HG02588 (cell line): ENCODE measurements at regions not wholly inside any gene's neighbourhood (a gene's known extent, or its start where the extent isn't known, plus 50 kb on each side); places are given as distances from the start of the nearest gene placed in this dataset.
"Not testable (repeated sequence)": the region's sequence is repeated elsewhere in the genome, so short reads cannot be mapped to it uniquely, and the experiment has no call there.

ENCODE experiments used
- ATAC-seq: cut with Tn5 transposase; IDR thresholded peaks from one replicate; pipeline ENCODE4 v1.9.1; 2021; ENCODE audit warnings: mild to moderate bottlenecking, moderate library complexity; ENCODE audit not compliant: unreplicated experiment

DNA sequence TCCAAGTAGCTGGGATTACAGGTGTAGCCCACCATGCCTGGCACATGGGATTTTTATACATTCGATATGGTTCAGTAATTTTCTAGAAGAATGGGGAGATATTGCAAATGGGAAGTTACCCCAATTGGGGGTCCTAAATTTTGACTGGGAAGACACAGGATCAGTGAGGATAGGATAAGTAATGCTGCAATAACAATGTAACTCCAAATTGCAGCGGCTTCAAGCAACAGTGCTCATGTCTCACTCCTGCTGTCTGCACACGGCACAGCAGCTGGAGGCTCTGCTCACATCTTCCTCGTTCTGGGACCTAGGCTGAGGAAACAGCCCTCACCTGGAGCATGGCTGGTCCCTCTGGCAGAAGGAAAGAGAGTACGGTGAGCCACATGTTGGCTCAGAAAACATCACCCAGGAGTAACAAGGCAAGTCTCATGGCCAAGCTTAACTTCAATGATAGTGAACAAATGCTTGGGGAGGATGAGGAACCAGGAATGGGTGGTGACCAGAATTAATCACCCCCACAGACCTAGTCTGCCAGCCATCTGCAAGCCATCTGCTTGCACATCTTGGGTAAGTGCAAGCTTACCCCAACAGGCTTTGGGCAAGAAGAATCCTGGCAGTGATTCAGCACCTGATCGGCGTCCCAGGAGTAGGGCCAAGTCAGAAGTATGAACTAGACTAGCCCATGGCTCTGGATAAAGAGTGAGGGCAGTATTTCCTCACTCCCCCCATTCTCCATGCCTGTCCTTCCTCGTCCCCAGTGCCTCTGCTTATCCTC, 229.2 kb downstream of the COPRS start:
- no peak for ATAC-seq

DNA sequence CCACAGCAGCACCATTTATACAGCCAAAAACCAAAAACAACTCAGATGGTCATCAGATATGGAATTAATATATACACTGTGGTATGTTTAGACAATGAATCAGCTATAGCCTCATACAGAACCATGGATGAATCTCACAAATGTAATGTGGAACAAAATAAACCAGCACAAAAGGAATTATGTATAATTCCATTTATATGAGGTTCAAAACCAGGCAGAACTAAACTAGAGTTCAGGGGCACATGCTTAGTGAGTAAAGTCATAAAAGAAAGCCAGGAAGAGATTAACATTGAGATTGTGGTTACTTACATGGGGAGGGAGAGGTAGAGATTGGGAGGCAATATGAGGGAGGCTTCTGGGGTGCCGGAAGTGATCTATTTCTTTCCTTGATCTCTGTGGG, 231.1 kb downstream of the COPRS start:
- ATAC-seq, result no peak

DNA sequence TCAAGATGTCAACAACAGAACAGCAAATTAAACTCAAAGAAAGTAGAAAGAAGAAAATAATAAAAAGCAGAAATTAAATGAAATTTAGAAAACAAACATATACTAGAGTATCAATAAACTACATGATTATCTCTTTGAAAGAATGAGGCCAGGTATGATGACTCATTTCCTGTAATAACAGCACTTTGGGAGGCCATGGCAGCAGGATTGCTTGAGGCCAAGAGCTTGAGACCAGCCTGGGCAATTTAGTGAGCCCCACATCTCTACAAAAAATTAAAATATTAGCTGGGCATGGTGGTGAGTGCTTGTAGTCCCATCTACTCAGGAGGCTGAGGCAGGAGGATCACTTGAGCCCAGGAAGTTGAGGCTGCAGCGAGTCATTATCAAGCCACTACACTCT, 232.5 kb downstream of the RAB11FIP4 start:
- no peak for ATAC-seq

DNA sequence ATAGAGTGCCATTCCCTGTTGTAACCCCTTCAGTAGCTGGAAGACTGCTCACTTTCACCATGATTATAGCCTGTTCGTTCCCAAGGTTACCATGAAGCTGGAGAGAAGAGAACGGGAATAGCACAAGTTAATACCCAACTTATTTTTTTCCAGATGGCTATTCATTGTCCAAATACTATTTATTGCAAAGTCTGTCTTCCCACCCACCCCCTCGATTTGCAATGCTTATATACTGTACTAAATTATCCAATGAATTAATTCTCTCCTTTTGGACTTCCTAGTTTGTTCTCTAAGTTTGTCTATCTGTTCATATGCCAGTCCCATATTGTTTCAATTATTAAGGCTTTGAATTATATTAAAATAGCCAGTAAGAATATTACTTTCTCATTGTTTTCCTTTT, 231.0 kb downstream of the RAB11FIP4 start:
- ATAC-seq, result no peak

DNA sequence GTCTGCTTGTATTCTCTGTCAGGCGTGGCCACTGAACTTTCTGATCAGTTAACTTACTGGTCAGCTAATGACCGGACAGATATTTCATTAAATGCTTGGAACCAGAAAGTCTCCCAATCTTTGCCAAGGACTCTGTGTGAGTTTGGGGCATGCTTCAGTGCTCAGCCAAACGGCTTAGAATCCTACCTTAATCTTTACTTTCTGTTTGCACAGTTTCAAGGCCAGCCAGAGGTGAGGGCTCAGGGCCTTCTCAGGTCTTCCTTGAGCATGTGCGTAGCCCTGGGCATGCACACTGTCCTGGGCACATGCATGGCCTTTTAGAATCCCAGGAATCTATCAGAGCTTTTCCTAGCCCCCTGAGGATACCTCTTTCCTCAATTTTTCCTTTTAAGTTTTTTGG, 230.1 kb downstream of the RAB11FIP4 start:
- ATAC-seq, result no peak

DNA sequence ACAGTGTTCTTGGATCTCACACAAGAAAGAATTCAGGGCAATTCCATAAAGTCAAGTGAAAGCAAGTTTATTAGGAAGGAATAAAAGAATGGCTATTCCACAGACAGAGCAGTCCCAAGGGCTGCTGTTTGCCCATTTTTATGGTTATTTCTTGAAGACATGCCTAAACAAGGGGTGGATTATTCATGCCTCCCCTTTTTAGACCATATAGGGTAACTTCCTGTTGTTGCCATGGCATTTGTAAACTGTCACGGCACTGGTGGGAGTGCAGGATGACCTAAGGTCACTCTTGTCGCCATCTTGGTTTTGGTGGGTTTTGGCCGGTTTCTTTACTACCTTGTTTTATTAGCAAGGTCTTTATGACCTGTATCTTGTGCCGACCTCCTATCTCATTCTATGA, 219.6 kb downstream of the RAB11FIP4 start:
- ATAC-seq, result not testable (repeated sequence)

DNA sequence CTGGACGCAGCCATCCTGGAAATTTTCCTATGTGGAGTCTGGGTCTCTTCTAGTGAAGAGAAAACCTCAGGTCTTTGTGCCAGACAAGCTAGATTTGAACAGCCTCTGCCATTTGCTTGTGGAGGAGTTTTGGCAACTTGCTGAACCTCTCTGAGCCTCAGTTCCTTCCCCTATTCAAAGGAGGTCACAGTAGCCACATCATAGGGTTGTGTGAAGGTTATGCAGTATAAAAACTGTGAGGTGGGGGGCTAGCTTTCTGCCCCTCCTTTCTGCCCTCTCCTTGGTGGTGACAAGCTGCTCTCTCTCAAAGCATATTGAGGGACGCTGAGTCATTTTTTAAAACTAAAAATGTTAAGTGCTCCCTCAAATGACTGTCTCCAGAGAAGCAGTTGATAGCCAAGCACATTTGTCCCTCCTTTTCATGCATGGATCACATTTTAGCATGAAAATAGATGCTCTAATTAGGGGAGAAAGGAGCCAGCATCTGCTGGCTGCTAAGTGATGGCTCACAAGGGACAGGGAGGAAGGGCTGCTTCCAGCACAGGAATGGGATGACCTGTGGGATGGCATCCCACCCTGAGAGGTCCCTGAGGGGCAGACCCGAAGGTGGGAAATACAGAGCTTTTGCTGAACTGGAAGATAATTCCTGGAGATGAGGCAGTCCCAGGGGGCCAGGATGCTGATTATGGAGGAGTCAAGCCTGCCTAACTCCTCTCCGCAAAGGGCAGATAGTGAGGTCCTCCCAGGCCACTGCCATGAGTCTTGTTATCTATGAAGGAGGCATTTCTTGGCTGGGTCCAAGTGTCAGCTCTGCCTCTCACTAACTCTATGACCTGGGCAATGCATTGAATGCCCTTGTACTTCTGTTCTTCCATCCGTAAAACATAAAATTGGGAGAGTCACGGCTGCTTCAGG, 218.8 kb downstream of the RAB11FIP4 start:
- ATAC-seq, result no peak

DNA sequence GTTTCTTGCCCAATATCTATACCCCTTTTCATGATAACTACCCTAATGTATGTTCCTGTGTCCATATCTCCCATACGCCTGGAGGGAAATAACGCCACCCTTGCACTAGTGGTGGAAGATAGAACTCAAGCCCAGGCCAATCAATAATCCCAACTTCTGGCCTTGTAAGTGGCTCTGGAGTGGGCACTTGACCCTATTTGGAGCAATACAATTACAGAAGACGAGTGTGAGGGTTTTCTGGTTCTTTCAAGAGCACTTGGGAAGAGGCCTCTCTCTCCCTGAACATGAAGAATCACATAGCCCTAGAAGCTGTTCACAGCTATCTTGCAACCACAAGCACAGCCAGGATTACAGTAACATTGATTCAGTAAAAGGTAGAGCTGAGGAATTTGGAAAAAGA, 217.9 kb downstream of the RAB11FIP4 start:
- no peak for ATAC-seq

DNA sequence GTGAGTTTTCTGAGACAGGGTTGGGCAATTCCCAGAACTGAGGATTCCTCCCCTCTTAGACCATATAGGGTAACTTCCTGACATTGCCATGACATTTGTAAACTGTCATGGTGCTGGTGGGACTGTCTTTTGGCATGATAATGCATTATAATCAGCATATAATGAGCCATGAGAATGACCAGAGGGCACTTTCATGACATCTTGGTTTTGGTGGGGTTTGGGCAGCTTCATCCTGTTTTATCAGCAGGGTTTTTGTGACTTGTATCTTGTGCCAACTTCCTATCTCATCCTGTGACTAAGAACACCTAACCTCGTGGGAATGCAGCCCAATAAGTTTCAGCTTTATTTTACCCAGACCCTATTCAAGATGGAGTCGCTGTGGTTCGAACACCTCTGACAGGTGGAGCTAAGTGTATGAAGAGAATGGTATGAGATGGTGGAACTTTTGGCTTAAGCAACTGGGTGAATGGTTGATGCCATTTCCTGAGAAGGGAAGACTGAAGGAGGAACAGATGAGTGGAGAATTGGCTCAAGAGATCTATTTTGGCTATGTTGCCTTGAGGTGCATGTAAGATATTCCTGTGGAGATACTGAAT, 217.3 kb downstream of the RAB11FIP4 start:
- ATAC-seq, result no peak

DNA sequence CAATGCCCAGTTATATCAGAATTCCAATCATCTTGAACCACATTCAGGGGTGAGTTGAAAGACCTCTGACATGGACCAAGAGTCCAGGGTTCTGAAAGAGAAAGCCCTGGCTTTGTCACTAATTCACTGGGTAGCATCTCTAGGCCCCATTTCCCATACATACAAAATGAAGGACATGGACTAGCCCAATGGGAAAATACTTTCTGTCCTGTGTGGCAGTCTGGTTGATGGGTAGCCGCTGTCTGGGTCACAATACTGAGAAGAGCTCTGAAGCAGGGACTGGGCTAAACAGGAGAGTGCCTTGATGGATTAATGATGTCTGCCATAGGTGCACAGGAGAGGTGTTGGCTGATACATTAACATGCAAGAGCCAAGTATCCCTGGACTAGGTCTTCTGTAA, 214.3 kb downstream of the RAB11FIP4 start:
- no peak for ATAC-seq

DNA sequence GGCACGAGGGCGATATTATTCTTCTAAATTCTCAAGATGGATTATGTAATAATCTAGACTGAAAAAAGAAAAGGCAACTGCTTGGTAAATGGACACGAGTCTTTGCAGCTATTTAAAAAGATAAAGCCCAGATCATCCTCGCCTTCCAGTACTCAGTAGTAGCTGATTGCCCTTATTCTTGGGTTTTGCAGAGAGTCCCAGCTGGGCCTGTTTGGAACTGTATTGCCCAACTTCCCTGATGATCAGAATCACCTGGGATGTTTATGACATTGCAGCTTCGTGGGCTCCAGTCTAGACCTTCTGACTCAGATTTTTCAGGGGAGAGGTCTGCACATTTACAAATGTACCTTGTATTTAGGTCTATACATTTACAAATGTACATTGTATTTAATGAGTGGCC, 213.5 kb downstream of the RAB11FIP4 start:
- ATAC-seq, result no peak

DNA sequence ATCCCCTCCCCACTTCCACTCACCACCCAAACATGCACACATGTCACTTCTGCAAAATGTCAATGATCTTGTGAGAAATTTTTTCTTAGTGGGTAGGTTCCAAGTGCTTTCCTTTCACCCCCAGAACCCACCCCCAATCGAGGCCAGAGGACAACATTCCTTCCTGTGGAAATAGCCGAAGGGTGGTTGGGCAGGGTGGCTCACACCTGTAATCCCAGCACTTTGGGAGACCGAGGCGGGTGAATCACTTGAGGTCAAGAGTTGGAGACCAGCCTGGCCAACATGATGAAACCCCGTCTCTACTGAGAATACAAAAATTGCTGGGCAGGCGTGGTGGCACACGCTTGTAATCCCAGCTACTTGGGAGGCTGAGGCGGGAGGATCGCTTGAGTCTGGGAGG, 208.7 kb downstream of the RAB11FIP4 start:
- ATAC-seq, result not testable (repeated sequence)

DNA sequence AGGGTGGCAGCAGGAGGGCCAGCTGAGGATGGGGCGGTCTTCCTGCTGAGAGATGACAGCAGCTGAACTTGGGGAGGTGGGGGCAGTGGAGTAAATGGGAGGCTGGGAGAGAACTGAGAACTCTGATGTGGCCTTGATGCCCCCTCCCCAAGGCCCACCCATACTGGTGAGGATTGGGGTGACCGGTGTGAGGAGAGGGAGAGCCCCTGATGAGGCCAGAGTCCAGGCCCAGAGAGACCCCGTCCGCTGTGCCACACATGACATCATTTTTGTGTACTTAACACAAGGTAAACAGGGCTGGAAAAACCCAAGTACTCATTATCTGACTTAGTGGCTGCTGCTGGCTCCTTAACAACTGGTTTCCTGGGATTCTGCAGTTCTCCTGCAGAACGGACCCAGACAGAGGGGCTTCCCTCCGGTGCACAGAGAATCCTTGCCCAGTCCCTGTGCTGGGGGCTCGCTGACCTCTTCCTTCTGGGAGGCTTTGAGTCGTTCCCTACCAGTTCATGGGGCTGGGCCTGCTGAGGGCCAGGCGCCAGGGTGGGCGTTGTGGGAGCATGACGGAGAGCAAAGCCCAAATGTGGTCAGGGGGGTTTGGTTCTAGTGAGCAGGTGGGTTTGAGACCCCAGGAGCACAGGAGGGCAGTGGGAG, 207.6 kb downstream of the RAB11FIP4 start:
- no peak for ATAC-seq

DNA sequence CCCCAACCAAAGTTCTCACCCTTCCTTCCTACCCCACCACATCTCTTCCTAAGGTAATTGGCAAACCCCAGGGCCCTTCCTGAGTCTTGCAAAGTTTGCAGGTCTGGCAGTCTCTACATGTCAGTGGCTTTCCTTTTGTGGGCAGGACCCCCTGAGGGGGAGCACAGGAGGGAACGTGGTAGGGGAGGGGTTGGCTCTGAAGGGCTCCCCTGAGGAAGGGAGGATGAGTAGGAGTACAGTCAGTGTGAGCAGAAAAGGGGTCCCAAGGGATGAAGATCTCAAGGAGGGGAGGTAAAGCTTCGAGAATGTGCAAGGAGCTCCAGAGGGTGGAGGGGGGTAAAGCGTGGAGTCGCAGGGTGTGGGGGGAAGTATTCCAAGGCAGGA, 206.9 kb downstream of the RAB11FIP4 start:
- ATAC-seq, result no peak

DNA sequence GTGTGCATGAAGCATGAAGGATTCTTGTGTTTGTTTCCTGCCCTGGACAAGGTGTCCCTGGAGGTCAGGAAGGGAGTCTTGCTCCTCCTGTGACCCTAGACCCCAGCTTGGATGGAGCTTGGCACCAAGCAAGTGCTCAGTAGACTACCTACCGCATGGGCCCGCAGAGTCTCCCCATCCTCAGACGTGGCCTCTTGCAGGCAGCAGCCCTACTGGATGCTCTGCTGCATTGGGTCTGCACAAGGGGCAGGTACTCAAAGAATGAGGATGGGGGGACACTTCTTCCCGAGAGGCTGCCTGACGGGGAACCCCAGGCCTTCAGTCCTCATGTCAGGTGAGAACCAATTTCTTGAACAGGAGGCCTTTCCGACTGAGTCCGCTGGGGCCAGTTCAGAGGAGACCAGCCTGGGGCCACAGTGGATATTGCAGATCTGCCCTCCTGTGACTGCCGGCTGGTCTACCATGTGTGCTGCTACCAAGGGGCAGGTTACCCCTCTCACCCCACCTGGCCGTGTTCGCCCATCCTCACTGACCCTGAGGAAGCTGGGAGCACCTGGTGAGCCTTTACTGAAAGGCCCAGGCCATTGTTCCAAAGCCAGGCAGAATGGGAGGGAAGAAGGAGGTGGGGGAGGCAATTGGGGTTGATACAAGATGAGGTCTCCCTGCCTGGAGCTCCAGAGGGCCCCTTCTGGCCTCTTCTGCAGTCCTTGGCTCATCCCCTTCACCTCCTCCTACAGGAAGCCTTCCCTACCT, 206.3 kb downstream of the RAB11FIP4 start:
- no peak for ATAC-seq

DNA sequence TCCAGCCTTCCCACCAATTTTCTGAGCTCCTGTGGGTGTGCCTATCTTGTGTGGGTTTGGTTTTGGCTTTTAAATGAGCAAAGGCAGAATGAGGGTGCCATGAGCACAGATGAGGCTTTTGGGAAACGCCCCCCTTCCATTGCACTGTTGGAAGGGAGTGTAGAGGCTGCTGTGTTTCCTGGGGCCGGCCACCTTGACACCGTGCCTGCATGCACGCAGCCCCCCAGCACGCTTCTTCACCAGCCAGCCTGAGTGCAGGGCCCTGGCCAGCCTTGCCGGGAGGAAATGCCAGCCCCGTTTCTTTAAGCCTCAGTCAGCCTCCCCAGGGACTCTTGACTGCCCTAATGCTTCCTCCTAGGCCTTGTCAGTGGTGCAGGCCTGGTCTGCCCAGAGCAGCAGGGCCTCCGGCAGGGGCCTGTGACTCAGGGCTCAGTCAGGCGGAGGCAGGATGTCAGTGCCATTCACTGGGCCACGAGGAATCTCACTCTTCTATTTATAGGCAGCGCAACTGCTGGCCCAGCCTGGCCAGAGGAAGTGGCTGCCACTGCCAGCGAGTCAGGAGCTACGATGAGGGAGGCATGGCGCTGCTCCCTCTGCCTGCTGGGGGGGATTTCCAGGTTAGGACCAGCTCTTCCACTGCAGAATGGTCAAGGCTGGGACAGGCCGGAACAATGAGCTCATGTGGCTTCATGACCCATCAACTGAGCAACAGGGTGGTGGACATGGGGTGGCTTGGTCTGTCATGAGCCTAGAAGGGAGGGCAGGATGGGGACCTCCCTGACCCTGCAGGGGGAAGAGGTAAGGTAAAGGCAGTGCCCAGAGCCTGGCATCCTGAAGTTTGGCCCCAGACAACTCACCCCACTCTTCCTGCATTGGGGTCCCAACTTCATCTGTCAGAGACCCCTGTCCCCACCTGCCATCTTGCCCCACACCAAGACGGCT, 205.2 kb downstream of the RAB11FIP4 start:
- ATAC-seq, result peak; percentile 76

DNA sequence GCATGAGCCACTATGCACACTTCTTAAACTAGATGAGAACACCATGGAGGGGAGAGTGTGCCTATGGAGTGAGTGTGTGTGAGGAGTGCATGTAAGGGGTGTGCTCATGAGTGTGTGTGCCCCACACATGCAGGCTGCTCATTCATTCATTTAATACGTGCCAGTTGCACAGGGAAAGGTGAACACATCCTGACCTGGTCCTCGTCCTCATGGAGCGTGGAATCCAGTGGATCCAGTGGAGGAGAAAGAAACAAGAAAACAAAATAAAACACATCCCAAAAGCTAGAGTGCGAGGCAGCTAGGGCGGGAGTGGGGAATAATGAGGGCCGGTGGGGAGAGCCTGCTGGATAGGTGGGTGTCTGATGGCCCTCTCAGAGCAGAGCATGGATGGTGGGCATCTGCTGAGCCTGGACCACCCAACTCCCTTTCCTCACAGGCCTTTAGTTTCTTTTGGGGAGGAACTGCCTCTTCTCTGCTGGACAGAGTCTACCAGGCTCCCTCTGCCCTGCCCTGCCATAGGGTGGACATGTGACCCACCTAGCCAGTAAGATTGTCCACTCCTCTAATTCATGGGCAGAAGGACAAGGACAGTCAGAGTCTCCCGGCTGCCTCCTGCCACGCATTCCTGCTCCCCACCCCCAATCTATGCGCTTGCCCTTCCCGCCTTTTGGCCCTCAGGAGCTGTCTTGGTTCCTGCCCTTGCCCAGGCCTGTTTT, 204.3 kb downstream of the RAB11FIP4 start:
- no peak for ATAC-seq

DNA sequence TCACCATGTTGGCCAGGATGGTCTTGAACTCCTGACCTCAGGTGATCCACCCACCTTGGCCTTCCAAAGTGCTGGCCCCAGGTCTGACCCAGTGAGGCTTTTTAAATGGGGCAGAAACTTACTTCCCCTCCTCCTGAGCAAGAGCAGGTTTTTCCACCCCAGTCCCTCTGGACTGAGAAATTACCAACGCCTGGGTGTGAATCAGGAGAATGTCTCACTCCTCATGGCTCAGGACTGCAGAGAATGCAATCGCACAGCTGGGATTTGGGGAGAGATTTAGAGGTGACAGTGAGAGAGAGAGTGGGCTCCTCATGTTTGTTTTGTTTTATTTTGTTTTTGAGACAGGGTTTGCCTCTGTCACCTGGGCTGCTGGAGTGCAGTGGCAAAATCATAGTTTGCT, 203.6 kb downstream of the RAB11FIP4 start:
- no peak for ATAC-seq

DNA sequence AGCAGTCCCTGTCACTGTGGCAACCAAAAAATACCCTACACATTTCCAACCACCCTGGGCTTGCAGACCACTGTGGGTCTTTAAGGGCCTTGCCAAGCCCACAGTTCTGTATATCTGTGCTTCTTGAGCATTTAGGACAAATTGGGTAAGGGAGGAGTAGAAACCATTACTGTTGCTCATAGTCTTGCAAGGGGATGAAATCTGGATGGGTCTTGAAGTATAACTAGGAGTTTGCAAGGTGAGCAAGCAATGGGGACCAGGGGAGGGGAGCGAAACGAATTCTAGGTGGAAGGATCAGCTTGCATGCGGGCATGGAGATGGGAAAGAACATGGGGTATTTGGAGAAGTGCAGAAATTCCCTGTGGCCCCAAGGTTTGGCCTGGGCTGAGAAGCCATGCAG, 202.9 kb downstream of the RAB11FIP4 start:
- no peak for ATAC-seq
